ELR (cell line): ENCODE measurements at regions not wholly inside any gene's neighbourhood (a gene's known extent, or its start where the extent isn't known, plus 50 kb on each side); places are given as distances from the start of the nearest gene placed in this dataset.

ENCODE experiments used
- DNase-seq: peaks from one replicate; pipeline ENCODE4 v3.0.0-alpha.2; 2015; ENCODE audit warnings: low read depth

- DNase-seq = no peak
Measured at GRCh38 chr20:19077370-19078220, 134.8 kb upstream of the SLC24A3 start.

- DNase-seq = no peak
Measured at GRCh38 chr20:19078448-19079373, 133.7 kb upstream of the SLC24A3 start.

- DNase-seq = peak; percentile 29
Measured at GRCh38 chr20:19079536-19080299, 132.7 kb upstream of the SLC24A3 start.

GRCh38 chr20:19081937-19082336 lies 130.5 kb upstream of the SLC24A3 start:
- no peak for DNase-seq

GRCh38 chr20:19083136-19083621 lies 129.3 kb upstream of the SLC24A3 start:
- no peak for DNase-seq

GRCh38 chr20:19090332-19090731 lies 122.1 kb upstream of the SLC24A3 start:
- DNase-seq = no peak

- DNase-seq = no peak
Measured at GRCh38 chr20:19094959-19095541, 117.4 kb upstream of the SLC24A3 start.

- peak; percentile 1 for DNase-seq
Measured at GRCh38 chr20:19095762-19096161, 116.7 kb upstream of the SLC24A3 start.

- no peak for DNase-seq
Measured at GRCh38 chr20:19096843-19097242, 115.6 kb upstream of the SLC24A3 start.

GRCh38 chr20:19098117-19098516 lies 114.3 kb upstream of the SLC24A3 start:
- DNase-seq = no peak

GRCh38 chr20:19098806-19099578 lies 113.5 kb upstream of the SLC24A3 start:
- no peak for DNase-seq

- DNase-seq = no peak
Measured at GRCh38 chr20:19099596-19100545, 112.6 kb upstream of the SLC24A3 start.

- no peak for DNase-seq
Measured at GRCh38 chr20:19100975-19101374, 111.5 kb upstream of the SLC24A3 start.

GRCh38 chr20:19104186-19104585 lies 108.3 kb upstream of the SLC24A3 start:
- DNase-seq = no peak

GRCh38 chr20:19108155-19108554 lies 104.3 kb upstream of the SLC24A3 start:
- no peak for DNase-seq

- DNase-seq = no peak
Measured at GRCh38 chr20:19110285-19110684, 102.2 kb upstream of the SLC24A3 start.

- DNase-seq = no peak
Measured at GRCh38 chr20:19110881-19111460, 101.5 kb upstream of the SLC24A3 start.

GRCh38 chr20:19112828-19113227 lies 99.6 kb upstream of the SLC24A3 start:
- no peak for DNase-seq

- no peak for DNase-seq
Measured at GRCh38 chr20:19113343-19113930, 99.0 kb upstream of the SLC24A3 start.
